NOMO-1 (cell line): ENCODE measurements at regions not wholly inside any gene's neighbourhood (a gene's known extent, or its start where the extent isn't known, plus 50 kb on each side); places are given as distances from the start of the nearest gene placed in this dataset.

Experiments used
- DNase-seq, 2 experiments: peaks; one replicate each; lab custom pipeline; 2025; ENCODE audit not compliant: unreplicated experiment in 2 of 2; lab: John Stamatoyannopoulos, UW

- no peak for DNase-seq
Measured at GRCh38 chr11:70713086-70713835, 314.9 kb downstream of the CTTN start.

- DNase-seq = no peak
Measured at GRCh38 chr11:70713988-70714665, 315.8 kb downstream of the CTTN start.

DNA sequence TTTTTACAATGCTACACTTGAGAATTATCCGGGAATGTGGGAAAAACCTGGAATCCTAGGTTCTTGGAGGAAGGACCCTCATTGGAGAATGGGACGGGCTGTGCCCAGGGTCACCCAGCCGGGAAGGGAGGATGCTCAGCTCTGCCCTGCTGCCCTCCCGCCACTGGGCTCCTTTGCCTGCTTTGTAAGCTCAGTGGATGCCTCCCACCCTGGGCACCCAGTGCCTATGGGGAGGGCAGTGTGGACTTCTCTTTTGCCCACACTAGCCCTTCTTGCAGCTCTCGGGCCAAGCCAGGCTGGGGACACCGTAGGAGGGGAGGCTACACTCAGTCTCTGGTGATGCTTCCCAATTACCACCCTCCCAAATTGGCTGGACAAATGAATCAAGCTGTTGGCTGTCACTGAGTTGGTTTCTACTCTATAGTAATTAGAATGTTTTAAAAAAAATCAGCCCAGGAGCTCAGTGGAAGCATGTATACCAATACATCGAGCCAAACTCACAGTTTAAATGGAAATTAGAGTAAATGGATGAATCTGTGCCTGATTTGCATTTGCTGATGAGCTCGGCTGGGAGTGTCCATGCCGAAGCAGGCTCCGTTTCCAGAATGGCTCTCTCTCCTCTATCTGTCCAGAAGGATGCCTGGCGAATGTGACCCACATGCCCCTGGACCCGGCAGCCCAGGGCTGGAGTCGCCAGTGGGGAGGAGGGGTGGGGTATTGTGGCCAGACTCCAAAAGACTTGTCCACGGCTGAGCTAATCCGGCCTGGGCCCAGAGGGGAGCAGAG, 317.0 kb downstream of the CTTN start:
- DNase-seq = no peak

- no peak for DNase-seq
Measured at GRCh38 chr11:70716216-70716615, 317.9 kb downstream of the CTTN start.

DNA sequence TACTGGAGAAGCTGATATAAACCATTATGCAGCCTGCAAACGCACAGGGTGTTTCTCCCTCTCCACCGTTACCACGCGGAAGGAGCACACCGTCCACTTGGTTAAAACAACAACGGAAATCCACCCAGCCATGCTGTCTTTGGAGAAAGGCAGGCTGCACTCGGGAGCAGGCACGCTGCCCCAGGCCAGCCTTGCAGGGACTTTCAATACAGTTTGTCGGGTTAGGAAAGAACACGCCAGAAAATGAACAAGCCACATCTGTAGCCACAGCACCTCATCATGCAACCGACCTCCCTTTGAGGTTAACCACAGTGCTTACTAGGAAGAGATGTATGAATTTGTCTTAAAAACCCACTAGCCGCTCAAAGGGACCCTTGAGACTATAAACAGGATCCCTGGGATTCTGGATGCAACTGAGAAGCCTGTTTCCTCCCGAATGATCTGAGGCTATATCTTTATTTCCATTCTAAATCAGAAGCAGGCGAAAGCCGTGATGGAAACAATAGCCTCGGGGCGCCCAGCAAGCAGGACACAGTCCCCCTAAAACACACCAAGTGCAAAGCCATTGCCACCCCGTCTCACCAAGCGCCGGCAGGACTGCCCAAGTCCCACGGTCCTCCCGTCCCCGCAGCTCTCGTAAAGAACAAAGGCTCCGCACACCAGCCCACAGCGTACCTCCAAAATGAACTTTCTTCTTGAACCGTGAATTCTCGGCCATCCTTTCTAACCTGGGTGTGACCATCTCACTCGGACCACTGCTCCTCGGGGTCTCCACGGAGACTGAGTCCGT, 318.9 kb downstream of the CTTN start:
- DNase-seq = no peak

DNA sequence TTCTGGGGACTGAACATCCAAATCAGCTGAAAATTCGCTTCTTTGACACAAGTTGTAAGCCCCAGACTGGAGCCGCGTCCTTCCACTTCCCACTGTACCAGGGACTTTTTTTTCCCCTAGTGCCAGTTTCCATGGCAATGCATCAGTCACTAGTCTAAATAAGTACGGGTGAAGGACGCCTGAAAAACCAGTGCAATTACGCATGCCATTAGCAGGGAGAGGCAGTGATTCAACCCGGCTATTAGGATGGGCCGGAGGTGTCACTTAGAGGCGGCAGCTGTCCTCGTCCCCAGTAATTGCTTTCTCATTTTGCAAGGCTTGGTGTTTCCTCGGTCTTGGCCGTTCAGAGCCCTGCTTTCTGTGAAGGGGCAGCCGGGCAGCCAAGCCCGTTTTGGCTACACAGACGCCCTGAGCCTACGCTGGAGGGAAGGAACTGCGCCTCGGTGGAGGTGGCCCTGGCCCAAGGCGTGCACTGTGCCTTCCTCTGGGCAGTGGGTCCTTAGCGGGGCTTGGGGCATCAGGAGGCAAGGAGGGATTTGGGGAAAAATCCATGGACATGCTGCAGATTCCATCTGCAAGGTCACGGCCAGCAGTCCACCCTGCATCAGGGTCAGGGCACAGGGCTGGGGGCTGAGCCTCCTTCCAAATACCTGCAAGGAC, 319.7 kb downstream of the CTTN start:
- DNase-seq = no peak

DNA sequence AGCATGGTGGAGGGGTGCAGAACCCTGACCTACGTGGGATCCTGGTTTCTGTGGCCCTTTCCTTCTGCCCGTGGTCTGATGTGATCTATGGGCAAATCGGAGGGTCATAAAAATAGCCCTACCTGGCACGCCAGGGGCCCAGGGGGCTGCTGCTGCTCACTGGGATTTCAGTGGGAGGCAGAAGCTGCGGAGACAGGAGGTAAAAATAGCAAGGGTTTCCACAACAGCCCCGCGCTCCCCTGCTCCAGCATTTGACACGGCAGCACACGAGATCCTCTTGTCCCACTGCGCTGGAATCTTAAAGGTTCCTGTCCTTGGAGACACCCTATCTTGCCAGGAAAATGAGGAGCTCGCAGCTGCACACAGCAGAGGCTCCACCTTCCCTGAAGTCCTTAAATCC, 321.2 kb downstream of the CTTN start:
- no peak for DNase-seq

- no peak for DNase-seq
Measured at GRCh38 chr11:70720281-70720680, 322.0 kb downstream of the CTTN start.

GRCh38 chr11:70721006-70721405, 322.7 kb downstream of the CTTN start:
- no peak for DNase-seq

DNA sequence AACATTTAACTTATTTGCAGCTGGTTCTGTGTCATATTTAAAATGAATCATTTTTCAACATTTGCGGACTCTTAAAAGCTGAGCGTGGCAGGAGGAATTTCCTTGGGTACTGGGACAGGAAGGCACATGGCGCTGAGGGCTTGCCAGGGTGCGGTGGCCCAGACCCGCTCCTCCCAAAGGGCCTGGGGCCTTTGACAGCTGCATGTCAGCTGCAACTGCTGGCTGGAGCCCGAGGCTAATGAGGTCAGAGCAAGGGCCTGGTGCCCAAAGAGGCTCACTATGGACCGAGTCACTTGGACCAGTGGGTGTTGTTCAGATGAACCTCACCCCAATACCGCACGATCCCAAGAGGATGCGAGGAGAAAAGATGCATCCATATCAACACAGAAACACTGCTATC, 326.9 kb downstream of the CTTN start:
- DNase-seq = no peak

- no peak for DNase-seq
Measured at GRCh38 chr11:70725739-70726138, 327.4 kb downstream of the CTTN start.

GRCh38 chr11:70727021-70727420, 328.7 kb downstream of the CTTN start:
- DNase-seq = no peak

DNA sequence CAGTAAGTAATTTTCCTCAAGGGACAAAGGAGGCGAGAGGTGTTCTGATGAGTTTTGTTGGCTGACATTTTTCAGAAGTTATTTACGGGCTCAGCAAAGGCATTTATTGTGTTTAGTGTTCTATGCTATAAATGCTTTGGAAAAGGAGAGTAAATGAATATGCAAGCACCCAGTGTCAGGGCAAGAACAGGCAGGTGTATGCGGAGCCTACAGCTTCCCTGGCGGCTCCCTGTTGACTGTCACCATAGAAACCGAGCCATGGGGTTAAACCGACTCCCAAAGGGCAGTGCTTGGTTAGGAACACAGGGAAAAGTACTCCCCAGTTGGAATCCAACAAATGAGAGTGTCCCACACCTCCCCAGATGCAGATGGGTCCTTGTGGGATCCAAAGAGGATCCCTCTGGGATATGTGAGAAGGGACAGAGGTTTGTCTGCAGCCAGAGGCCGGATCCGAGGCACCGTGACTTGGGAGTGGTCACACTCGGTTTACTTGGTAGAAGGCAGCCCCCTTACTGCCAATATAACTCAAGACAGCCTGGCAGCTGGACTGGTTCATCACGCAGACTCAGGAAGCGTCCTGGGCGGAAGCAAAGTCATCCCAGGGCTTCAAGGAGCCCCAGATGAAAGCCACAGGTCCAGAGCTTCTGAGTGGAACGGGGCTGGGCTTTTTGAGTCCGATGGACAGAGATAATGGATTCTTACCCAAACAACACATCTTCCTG, 329.7 kb downstream of the CTTN start:
- no peak for DNase-seq

GRCh38 chr11:70729949-70730348, 331.6 kb downstream of the CTTN start:
- DNase-seq = no peak

DNA sequence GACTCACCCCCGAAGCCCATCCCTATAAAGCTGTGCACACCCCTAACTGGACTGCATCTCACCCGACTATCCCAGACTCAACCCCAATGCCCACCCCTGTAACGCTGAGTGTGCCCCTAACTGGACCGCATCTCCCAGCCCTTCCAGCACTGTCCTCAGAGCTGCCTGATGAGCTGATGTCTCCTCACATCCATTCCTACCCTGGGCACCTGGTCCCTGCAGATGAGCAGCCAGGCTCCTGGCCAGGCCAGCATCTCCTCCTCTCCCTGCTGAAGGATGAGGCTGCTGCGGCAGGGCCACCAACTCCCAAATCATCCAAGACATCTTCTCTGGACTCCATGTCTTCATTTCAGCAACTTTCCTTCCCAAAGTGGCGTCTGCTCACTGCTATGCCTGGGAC, 332.1 kb downstream of the CTTN start:
- DNase-seq = no peak

DNA sequence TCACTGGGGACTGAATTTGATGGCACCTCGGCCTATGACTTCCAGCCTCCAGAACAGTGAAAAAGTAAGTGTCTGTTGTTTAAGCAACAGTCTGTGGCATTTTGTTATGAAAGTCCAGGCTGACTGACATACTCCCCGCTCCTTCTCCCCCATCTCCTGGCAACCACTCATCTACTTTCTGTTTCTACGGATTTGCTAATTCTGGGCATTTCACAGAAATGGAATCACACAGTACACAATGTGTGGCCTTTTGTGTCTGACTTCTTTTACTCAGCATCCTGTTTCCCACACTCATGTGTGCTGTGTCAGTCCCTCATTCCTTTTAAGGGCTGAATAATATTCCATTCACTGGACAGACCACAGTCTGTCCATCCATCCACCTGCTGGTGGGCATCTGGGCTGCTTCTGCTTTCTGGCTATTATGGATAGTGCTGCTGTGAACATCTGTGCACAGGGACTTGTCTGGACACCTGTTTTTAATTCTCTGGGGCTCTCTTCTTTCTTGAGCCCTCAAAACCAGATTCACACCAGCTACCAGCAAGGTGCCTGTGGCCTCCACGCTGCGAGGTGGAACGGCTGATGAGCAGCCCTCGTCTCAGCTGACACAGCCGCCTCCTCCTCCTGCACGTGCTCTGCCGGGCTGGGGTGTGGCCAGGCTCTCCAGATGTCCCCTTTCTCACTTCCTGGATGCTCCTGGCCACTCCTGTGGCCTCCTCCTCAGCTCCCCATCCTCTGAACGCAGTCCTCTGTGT, 333.1 kb downstream of the CTTN start:
- no peak for DNase-seq

GRCh38 chr11:70732023-70732880, 333.9 kb downstream of the CTTN start:
- no peak for DNase-seq

GRCh38 chr11:70732881-70733196, 334.5 kb downstream of the CTTN start:
- no peak for DNase-seq
